ENCODE measurements at regions not wholly inside any gene's neighbourhood (a gene's known extent, or its start where the extent isn't known, plus 50 kb on each side); places are given as distances from the start of the nearest gene placed in this dataset.

DNA sequence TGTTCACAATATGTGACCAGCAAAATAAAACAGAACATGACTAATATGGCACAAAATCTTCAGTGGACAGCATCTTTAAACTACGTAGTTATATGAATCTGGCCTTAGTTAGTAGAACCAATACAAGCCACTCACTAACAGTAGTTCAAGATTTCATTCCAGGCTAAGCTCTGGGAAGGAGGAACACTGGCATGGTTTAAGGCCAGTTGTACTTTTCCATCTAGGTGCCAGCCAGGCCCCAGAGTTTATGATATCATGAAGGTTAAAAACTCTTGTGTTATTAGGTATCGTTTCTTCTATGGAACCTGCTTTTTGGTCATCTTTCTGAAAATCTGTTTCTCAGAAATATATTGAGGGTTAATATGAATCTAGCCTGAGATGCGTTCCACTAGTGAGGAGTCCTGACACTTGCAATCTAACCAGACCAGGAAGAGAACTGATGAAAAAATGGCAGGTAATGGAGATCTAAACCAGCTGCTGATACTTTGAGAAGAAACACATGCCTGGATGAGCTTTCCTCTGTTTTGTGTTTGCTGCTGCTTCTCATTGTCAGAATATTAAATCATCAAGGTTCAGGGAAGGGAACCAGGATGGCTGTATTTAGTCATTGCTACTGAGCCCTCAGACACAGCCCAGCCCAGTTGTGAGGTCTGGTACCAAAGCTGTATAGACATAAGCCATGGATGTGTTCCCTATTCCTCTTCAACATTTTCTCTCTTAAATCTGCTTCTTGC lies 182.8 kb upstream of the SETBP1 start:
- DNase-seq (ENCODE audit: low spot score in 2 of 2): no peak
- intact Hi-C loops (cut with DNase I; ENCODE audit: low total_unique reads): no loop called here
- TF ChIP-seq CTCF (IDR thresholded peaks at IDR 0.05): no peak
- WGBS, 2 donors: 80 to 88% methylated on average over 3 of the region's 3 CpGs
- no peak overlapping the region for H3K4me3 ChIP-seq (ENCODE audit: low read depth, poor library complexity, severe bottlenecking)

- 85% methylated on average over 2 of the region's 2 CpGs for WGBS, 2 donors
- TF ChIP-seq POLR2A (IDR thresholded peaks at IDR 0.05): no peak
- no peak for TF ChIP-seq CTCF (IDR thresholded peaks at IDR 0.05)
- intact Hi-C loops (cut with DNase I; ENCODE audit: low total_unique reads): no loop called here
- no peak overlapping the region for H3K4me3 ChIP-seq (ENCODE audit: low read depth, poor library complexity, severe bottlenecking)
- DNase-seq (ENCODE audit: low spot score in 2 of 2): no peak
These were observed 179.7 kb upstream of the SETBP1 start for GRCh38 chr18:44500808-44501610.

- no peak for DNase-seq (ENCODE audit: low spot score in 2 of 2)
- H3K4me3 ChIP-seq (ENCODE audit: low read depth, poor library complexity, severe bottlenecking): no peak overlapping the region
- intact Hi-C loops (cut with DNase I; ENCODE audit: low total_unique reads): no loop called here
- 65 to 79% methylated on average over 1 of the region's 1 CpG for WGBS, 2 donors
- no peak for TF ChIP-seq CTCF (IDR thresholded peaks at IDR 0.05)
- TF ChIP-seq POLR2A (IDR thresholded peaks at IDR 0.05): no peak
These were observed 178.5 kb upstream of the SETBP1 start for GRCh38 chr18:44502221-44502620.

GRCh38 chr18:44502790-44503189 lies 177.9 kb upstream of the SETBP1 start:
- H3K4me3 ChIP-seq (ENCODE audit: low read depth, poor library complexity, severe bottlenecking): no peak overlapping the region
- TF ChIP-seq POLR2A (IDR thresholded peaks at IDR 0.05) (no peak), CTCF (IDR thresholded peaks at IDR 0.05) (no peak)
- intact Hi-C loops (cut with DNase I; ENCODE audit: low total_unique reads): no loop called here
- no peak for DNase-seq (ENCODE audit: low spot score in 2 of 2)

DNA sequence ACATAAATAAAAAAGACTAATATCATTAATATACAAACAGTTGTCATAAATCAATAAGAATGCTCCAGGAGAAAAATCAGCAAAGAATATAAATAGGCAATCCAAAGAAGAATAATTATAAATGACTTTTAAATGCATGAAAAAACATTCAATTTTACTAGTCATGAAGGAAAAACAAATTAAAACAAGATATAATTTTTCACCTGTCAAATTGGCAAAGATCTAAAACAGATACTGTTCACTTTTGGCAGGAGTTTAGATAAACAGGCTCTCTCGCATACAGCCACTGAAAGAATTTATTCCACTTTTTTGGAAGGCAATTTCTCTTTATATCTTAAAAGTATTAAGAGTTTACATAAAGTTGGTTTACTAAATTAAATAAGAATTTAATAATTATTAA lies 176.8 kb upstream of the SETBP1 start:
- TF ChIP-seq POLR2A (IDR thresholded peaks at IDR 0.05): no peak
- TF ChIP-seq CTCF (IDR thresholded peaks at IDR 0.05): no peak
- WGBS, 2 donors: 52 to 67% methylated on average over 1 of the region's 1 CpG
- DNase-seq (ENCODE audit: low spot score in 2 of 2): no peak
- no peak overlapping the region for H3K4me3 ChIP-seq (ENCODE audit: low read depth, poor library complexity, severe bottlenecking)
- intact Hi-C loops (cut with DNase I; ENCODE audit: low total_unique reads): no loop called here
